ENCODE measurements at regions not wholly inside any gene's neighbourhood (a gene's known extent, or its start where the extent isn't known, plus 50 kb on each side); places are given as distances from the start of the nearest gene placed in this dataset.

GRCh38 chr1:200306944-200307754, 102.7 kb downstream of the ZNF281 start:
- TF ChIP-seq CTCF (IDR thresholded peaks at IDR 0.05; ENCODE audit: low read depth, low read length) (peak; percentile 61), POLR2A (IDR thresholded peaks at IDR 0.05; ENCODE audit: extremely low read depth, insufficient read length) (no peak), MAX (IDR thresholded peaks at IDR 0.05; ENCODE audit: low read depth, low read length) (no peak)
